T47D (cell line): ENCODE measurements at regions not wholly inside any gene's neighbourhood (a gene's known extent, or its start where the extent isn't known, plus 50 kb on each side); places are given as distances from the start of the nearest gene placed in this dataset.
"Not testable (repeated sequence)": the region's sequence is repeated elsewhere in the genome, so short reads cannot be mapped to it uniquely, and the experiment has no call there.

Source experiments
- DNase-seq, 2 experiments: peaks; one replicate each; pipeline versions ENCODE4 v3.0.0 to v3.0.0-alpha.2; 2011 to 2012; ENCODE audit warnings: low read depth in 1 of 2, low spot score in 1 of 2
- JUND ChIP-seq: IDR thresholded peaks from 2 replicates; pipeline ENCODE4 v1.6.1; 2012; ENCODE audit warnings: low read depth
- in situ Hi-C: cut with HindIII; loops from 2 replicates; pipeline ENCODE4 v1.10.0; 2016; ENCODE audit warnings: low sequenced_read_pairs, low pct_unique_long_range_greater_than_20kb

DNA sequence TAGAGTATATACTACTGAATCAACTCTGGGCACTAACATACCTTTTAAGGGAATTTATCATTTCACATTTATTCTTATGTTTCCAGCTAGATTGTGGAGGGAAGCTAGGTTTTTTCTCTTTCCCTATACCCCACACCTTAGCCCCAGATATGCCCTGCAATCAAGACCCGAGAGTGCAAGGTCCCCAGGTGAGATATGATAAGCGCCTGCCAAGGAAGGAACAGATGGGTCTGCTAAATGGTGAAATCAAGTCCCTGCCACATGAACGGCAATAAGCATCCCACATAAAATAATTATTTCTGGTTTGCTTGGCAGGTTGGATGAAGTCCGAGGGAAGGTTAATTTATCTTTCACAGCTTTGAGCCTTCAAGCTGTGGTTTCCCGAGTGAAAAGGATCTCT is 195.5 kb downstream of the TOX3 start:
- DNase-seq: no peak
- no peak for TF ChIP-seq JUND
- in situ Hi-C loops: no loop called here

DNA sequence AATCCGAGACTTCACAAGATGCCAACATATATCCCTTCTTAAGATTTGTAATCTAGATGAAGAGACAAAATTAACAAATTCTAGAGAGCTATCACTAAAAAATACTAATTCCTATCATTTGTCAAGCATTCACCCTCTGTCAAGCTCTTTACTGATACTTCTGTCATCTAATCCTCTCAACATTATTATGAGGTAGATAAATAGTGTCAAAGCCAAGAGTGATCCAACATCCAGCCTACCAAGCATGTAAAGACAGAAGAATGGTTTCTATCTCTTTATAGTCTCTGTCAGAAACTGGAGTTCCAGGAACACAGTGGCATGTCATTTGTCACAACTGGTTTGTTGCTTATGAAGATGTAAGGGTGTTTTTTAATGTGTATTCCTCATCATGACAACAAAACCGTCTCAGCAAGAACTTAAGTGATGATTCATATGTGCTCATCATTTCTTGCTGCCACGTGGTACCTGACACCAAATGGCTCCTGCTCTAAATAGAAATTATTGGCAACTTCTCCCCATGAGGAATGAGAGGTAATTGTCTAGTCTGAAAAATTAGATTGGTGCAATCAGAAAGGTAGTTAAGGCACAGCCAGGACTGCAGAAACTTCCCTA is 196.8 kb downstream of the TOX3 start:
- in situ Hi-C loops: no loop called here
- no peak for DNase-seq
- TF ChIP-seq JUND: no peak

DNA sequence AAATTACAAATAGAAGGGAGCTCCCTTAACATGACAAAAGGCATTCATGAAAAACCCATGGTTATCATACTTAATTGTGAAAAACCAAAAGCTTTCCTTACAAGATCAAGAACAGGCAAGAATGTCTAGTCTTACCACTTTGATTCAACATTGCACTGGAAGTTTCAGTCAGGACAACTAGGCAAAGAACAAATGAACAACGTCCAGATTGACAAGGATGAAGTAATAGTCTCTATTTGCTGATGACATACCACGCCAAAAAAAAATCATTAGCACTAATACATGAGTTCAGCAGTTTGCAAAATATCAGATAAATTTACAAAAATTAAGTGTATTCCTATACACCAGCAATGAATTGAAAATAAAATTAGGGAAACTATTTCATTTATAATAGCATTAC is 200.2 kb downstream of the TOX3 start:
- no peak for DNase-seq
- no peak for TF ChIP-seq JUND
- in situ Hi-C loops: no loop called here

DNA sequence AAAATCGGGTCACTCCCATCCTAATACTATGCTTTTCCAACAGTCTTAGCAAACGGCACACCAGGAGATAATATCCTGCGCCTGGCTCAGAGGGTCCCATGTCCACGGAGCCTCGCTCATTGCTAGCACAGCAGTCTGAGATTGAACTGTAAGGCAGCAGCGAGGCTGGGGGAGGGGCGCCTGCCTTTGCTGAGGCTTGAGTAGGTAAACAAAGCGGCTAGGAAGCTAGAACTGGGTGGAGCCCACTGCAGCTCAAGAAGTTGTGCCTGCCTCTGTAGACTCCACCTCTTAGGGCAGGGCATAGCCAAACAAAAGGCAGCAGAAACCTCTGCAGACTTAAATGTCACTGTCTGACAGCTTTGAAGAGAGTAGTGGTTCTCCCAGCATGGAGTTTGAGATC is 213.3 kb downstream of the TOX3 start:
- DNase-seq, in situ Hi-C loops: not testable (repeated sequence)

DNA sequence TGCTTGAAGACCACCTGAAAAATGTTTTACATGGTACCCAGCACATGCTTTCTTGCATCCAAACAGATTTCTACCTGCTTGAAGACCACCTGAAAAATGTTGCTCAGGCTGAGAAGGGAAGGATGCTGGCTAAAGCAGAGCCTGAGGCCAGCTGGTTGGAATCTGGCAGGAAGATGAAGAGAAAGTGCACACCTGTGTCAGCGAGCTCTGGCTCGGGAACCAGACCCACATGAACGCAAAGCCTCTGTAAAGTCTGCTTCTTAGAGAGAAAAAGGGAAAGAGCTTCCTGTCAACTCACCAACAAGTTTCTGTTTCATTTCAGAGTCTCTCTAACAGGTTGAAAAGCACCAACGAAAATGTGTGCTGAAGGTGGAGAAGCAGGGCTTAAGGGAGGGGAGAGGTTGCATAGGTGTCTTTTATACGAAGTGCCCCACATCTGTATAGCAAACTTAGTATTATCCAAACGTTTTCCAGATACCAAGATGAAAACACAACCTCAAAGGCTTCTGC is 226.0 kb downstream of the TOX3 start:
- no peak for TF ChIP-seq JUND
- no peak for DNase-seq
- in situ Hi-C loops: no loop called here

DNA sequence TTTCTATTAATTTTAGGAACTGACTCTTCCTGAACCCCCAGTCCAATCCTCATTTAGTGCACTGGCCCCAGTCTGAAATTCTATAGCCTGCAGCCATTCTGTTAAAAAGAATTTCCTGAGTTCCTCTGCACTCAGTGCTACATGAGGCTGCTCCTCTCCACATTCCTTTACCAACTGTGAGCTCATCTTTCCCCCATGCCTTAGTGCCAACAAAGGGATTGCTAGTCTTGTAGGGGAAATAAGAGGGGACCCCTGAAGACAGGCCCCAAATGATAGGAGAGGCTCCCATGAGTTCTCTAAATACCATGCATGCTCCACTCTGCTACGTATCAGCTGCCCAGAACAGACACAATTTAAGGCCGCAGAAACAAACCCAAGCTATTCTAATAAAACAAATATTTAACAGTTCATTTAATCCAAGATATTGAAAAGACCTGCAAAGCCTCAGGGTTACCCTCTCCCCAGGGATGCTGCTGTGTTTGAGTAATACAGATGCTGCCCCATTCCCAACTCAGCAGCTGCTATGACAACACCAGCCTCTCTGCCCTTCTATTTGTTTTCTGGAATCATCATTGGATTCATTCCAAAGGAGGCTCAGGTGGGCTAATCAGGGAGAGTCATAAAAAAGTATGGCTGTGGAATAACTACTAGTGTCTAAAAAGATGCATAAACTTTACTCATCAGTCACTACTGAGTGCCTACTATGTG is 228.5 kb downstream of the TOX3 start:
- DNase-seq: no peak
- in situ Hi-C loops: no loop called here
- no peak for TF ChIP-seq JUND

DNA sequence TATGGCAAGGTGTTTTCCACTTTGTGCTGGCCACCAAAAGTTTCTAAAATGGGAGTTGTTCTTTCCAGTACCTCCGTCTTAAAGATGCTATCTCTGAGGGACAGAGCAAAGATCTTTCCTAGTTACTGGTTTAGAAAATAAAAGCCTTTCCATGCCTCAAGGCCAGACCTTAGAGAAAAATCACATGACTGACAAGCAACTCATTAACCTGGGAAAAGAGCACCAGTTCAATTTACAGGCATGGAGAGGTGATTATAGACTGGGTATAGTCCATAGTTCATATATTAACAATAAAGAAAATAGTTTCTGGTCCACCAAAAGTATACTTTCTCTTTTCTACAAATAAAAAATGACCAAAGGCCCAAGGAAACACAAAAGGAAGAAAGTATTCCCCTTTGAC is 230.7 kb downstream of the TOX3 start:
- in situ Hi-C loops: no loop called here
- no peak for DNase-seq
- TF ChIP-seq JUND: no peak

DNA sequence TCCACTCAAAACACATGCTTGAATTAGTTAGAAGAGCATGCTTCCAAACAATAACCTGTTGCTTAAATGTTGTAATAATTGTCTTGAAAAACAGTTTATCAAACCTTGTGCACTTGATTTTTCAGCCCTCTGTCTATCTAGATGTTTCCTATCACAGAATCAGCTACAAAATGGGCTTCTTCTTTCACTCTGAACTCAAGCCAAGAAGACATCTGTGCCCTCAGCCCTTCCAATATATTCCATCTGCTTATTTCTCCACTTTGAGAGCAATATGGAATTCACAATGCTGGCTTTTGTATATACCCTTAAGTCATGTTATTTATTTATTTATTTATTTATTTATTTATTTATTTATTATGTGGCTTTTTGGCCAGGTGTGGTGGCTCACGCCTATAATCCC is 234.2 kb downstream of the TOX3 start:
- no peak for DNase-seq
- TF ChIP-seq JUND: no peak
- in situ Hi-C loops: no loop called here

DNA sequence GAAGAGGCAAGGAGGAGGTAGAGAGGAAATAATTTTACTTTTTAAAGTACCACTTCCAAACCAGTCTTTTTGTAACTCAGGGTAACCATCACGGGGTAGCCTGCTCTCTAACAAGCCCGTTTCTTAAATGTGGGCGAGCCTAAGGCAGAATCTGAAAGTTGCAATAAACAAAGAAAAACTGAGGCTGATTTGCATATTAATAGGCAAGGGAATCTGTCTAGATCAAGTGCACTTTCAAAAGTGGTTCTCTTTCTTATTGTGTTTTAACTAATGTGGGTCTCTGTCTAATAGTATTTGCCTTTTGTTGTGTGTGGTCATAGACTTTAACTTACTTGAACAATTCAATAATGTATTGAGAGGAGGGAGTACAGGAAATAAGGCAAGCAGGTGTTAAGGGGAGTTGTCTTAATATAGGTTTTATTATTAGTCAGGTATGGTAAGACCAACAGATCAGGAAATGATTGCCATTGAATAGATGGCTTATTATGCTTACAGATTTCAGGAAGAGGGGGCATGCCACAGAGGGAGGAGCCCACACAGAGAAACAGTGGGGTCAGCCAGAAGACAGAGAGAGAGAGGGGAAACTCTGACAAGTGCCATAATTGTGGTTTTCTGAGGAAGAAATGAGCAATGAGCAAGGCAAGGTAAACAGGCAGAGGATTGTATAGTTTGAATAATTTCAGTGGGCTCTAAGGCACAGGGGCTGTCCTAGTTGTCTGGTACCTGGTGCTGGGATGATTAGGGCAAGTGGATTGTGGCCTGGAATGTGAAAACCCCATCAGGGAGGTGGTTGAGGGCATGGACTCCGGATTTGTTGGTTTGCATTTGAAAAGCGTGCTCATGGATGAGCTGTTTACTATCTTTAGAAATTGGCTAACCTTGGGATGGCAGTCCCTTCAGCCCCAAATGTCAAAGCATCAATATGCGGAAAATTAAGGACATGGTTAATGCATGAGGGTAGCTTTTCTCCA is 237.2 kb downstream of the TOX3 start:
- in situ Hi-C loops: no loop called here
- no peak for DNase-seq
- TF ChIP-seq JUND: no peak

DNA sequence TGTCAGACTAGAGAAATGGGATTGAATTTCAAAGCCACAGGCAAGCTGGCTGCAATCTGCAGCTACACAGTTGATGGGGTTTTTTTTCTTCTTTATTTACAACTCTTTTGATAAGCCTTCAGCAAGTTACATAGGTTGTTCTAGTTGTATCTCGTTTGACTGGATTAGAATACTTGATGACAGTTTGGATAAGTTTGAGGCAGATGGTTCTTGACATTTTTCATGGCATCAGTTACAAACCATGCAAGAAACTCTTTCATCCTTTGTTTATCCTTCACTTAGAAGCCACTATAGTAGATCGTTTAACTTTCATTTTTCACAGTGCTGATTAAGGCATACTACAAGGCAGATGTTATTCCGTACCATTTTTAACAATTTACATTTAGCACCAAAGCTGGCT is 238.9 kb downstream of the TOX3 start:
- no peak for TF ChIP-seq JUND
- in situ Hi-C loops: no loop called here
- DNase-seq: no peak

DNA sequence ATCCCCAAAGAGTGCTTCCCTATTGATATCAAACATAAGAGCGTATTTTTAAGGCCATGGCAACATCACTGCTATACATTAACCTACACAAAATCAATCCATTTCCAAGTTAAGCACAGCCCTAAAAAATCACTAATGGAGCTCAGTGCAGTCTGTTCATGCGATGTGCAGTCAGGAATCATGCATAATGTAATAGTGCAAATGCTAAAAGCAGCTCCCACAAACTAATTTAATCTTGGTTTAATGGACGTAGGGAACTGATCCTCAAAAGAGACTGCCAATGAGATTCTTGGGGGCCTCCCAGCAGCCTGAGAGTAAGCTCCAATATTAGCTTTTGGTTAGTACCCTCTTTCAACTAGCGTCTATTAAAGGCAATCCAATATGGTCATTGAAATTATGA is 245.9 kb downstream of the TOX3 start:
- in situ Hi-C loops: no loop called here
- no peak for TF ChIP-seq JUND
- no peak for DNase-seq

DNA sequence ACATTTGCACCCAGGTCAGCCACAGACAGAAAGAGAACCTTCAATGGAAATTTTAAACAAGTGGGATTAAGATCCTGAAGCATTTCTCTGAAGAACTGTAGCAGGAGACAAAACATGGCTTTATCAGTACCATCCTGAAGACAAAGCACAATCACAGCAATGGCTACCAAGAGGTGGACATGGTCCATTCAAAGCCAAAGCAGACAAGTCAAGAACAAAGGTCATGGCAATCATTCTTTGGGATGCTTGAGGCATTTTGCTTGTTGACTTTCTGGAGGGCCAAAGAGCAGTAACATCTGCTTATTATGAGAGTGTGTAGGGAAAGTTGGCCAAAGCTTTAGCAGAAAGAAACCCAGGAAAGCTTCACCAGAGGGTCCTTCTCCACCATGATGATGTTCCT is 248.2 kb downstream of the TOX3 start:
- in situ Hi-C loops: no loop called here
- no peak for TF ChIP-seq JUND
- no peak for DNase-seq

DNA sequence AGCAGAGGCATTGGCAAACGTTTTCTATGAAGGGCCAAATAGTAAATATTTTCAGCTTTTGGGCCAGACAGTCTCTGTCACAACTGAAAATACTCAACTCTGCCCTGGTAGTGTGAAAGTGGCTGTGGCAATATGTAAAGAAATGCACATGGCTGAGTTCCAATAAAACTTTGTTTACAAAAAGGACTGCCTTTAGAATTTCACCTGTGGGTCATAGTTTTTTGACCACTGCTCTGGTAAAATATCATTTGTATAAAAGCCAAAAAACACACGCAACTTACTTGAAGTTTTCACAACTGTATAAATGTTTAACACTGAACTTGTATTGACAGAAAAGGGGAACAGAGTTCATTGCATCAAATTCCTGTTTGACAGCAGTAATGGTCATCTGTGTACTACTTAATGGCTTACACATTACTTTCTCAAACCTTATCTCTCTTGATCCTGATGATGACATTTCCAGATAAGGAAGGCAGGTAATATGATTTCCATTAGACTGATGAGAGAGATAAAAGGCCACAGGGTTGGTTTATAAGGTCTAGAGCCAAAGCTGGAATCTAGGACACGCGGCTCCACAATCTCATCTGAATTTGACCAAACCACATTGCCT is 250.1 kb downstream of the TOX3 start:
- DNase-seq, in situ Hi-C loops: not testable (repeated sequence)
